Liver (tissue), 3 donors: ENCODE measurements at regions not wholly inside any gene's neighbourhood (a gene's known extent, or its start where the extent isn't known, plus 50 kb on each side); places are given as distances from the start of the nearest gene placed in this dataset.

Source experiments
- EGR1 ChIP-seq, 2 donors: IDR thresholded peaks; 2 replicates each; pipeline ENCODE4 v1.6.1; 2016 to 2018; ENCODE audit warnings: antibody characterized with exemption in 2 of 2, low read depth in 2 of 2
- FOXA1 ChIP-seq: IDR thresholded peaks from 2 replicates; pipeline ENCODE4 v1.6.1; 2016; ENCODE audit warnings: antibody characterized with exemption
- GABPA ChIP-seq, 2 donors: IDR thresholded peaks in 1 of 2; conservative IDR thresholded peaks in 1 of 2; 2 replicates each; pipeline ENCODE4 v1.6.1; 2016; ENCODE audit warnings: antibody characterized with exemption in 2 of 2, mild to moderate bottlenecking in 1 of 2, moderate library complexity in 1 of 2
- JUND ChIP-seq, 2 donors: IDR thresholded peaks; 2 replicates each; pipeline ENCODE4 v1.6.1; 2016; ENCODE audit warnings: antibody characterized with exemption in 2 of 2
- NR2F2 ChIP-seq: IDR thresholded peaks from 2 replicates; pipeline ENCODE4 v1.6.1; 2016; ENCODE audit warnings: antibody characterized with exemption
- RAD21 ChIP-seq, 2 donors: IDR thresholded peaks; 2 replicates each; pipeline ENCODE4 v1.6.1; 2016; ENCODE audit warnings: antibody characterized with exemption in 2 of 2, mild to moderate bottlenecking in 2 of 2
- REST ChIP-seq: IDR thresholded peaks from 2 replicates; pipeline ENCODE4 v1.6.1; 2016; ENCODE audit warnings: antibody characterized with exemption, mild to moderate bottlenecking
- RXRA ChIP-seq, 2 donors: IDR thresholded peaks; 2 replicates each; pipeline ENCODE4 v1.6.1; 2017 to 2018; ENCODE audit warnings: antibody characterized with exemption in 2 of 2, mild to moderate bottlenecking in 1 of 2
- TAF1 ChIP-seq: conservative IDR thresholded peaks from 2 replicates; pipeline ENCODE4 v1.6.1; 2016; ENCODE audit warnings: antibody characterized with exemption, mild to moderate bottlenecking
- YY1 ChIP-seq: IDR thresholded peaks from 2 replicates; pipeline ENCODE4 v1.6.1; 2016; ENCODE audit warnings: antibody characterized with exemption, mild to moderate bottlenecking
- TF ChIP-seq, protein P1 (sequence below): fragments of 150-350 bp; IDR thresholded peaks from 2 replicates; pipeline ENCODE4 v1.5.1; 2017; ENCODE audit warnings: improper control_type of control experiment, low read depth, low read length; ENCODE audit not compliant: missing input control
- TF ChIP-seq, protein P2 (sequence below): IDR thresholded peaks from 2 replicates; pipeline ENCODE4 v1.6.1; 2016; ENCODE audit warnings: antibody characterized with exemption
- donor health status: healthy.
- donor health status: healthy.

DNA sequence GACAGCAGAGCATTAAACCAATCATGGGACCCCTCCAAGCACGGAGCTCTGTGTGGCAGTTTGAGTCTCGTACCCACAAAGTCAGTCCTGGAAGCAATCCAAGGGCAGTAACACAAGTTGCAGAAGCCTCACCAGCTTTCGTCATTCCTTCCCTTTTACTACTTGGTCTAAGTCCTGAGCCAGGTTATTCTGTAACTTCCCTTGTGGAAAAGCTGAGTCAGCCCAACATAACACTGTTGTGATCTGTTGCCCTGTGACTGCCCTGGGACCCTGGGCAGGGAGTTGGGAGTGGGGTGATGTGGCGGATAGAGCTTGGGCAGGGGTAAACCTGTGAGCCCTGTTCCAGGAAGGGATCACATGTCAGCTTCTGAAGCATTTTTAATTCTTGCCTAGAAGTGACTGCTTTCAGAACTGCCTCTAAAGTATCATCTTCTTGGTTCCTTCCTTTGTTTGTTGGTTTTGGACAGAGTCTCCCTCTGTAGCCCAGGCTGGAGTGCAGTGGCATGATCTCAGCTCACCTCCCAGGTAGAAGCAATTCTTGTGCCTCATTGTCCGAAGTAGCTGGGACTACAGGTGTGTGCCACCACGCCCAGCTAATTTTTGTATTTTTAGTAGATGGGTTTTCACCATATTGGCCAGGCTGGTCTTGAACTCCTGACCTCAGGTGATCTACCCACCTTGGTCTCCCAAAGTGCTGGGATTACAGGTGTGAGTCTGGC is 183.7 kb upstream of the JAG1 start:
- TF ChIP-seq, protein P1, sequence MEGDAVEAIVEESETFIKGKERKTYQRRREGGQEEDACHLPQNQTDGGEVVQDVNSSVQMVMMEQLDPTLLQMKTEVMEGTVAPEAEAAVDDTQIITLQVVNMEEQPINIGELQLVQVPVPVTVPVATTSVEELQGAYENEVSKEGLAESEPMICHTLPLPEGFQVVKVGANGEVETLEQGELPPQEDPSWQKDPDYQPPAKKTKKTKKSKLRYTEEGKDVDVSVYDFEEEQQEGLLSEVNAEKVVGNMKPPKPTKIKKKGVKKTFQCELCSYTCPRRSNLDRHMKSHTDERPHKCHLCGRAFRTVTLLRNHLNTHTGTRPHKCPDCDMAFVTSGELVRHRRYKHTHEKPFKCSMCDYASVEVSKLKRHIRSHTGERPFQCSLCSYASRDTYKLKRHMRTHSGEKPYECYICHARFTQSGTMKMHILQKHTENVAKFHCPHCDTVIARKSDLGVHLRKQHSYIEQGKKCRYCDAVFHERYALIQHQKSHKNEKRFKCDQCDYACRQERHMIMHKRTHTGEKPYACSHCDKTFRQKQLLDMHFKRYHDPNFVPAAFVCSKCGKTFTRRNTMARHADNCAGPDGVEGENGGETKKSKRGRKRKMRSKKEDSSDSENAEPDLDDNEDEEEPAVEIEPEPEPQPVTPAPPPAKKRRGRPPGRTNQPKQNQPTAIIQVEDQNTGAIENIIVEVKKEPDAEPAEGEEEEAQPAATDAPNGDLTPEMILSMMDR: no peak
- no peak for TF ChIP-seq TAF1
- peak in 1 of 2 donors; percentile 24 for TF ChIP-seq RAD21 (IDR thresholded peaks at IDR 0.05)
- no peak for TF ChIP-seq NR2F2
- TF ChIP-seq, protein P2, sequence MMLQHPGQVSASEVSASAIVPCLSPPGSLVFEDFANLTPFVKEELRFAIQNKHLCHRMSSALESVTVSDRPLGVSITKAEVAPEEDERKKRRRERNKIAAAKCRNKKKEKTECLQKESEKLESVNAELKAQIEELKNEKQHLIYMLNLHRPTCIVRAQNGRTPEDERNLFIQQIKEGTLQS: peak; percentile 90
- TF ChIP-seq YY1: no peak
- TF ChIP-seq GABPA (IDR thresholded peaks at IDR 0.05 in 1 of 2, conservative IDR thresholded peaks at IDR 0.05 in 1 of 2): no peak
- TF ChIP-seq REST: peak; percentile 32
- peak; percentile 96 to 99 for TF ChIP-seq JUND (IDR thresholded peaks at IDR 0.05)
- no peak for TF ChIP-seq FOXA1
- TF ChIP-seq EGR1 (IDR thresholded peaks at IDR 0.05; ENCODE audit: low read depth in 2 of 2): peak in 1 of 2 donors; percentile 81
- peak; percentile 32 to 63 for TF ChIP-seq RXRA (IDR thresholded peaks at IDR 0.05)
